Activated T-cell treated with anti-CD3 and anti-CD28 coated beads, Interleukin-2, amount 50 U/mL, for 24 hours (primary cell): ENCODE measurements at regions not wholly inside any gene's neighbourhood (a gene's known extent, or its start where the extent isn't known, plus 50 kb on each side); places are given as distances from the start of the nearest gene placed in this dataset.
"Not testable (repeated sequence)": the region's sequence is repeated elsewhere in the genome, so short reads cannot be mapped to it uniquely, and the experiment has no call there.

ENCODE experiments used
- DNase-seq: peaks from one replicate; pipeline ENCODE4 v3.0.0-alpha.2; 2020
- H3K27ac Mint-ChIP-seq: 2 replicates; pipeline ENCODE4 v1.8.0; 2020; ENCODE audit warnings: mild to moderate bottlenecking, mixed read lengths
- H3K27me3 Mint-ChIP-seq: 2 replicates; pipeline ENCODE4 v1.8.0; 2020; ENCODE audit warnings: mixed read lengths
- H3K36me3 Mint-ChIP-seq: 2 replicates; pipeline ENCODE4 v1.8.0; 2020; ENCODE audit warnings: low read depth, mixed read lengths
- H3K4me1 Mint-ChIP-seq: 2 replicates; pipeline ENCODE4 v1.8.0; 2020; ENCODE audit warnings: low read depth, mixed read lengths
- H3K4me3 Mint-ChIP-seq: 2 replicates; pipeline ENCODE4 v1.8.0; 2020; ENCODE audit warnings: mild to moderate bottlenecking, moderate library complexity, mixed read lengths
- H3K9me3 Mint-ChIP-seq: 2 replicates; pipeline ENCODE4 v1.8.0; 2020; ENCODE audit warnings: mixed read lengths

DNA sequence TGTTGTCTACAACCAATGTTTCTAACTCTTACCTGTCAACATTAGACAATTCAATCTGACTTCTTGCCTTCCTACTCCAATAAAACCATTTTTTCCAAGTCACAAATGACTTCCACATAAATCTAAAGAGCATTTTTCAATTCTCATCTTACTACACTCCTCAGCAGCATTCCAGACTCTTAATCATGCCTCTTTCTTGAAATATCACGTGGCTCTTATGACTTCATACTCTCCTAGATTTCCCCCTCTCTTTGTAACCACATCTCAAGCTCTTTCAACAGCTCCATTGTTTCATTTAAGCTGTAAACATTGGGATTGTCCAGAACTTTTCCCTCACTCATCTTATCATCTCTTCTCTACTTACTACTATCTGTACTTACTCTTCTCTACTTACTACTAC lies 666.6 kb downstream of the TTLL7 start:
- H3K27ac Mint-ChIP-seq, H3K4me1 Mint-ChIP-seq: not testable (repeated sequence)

DNA sequence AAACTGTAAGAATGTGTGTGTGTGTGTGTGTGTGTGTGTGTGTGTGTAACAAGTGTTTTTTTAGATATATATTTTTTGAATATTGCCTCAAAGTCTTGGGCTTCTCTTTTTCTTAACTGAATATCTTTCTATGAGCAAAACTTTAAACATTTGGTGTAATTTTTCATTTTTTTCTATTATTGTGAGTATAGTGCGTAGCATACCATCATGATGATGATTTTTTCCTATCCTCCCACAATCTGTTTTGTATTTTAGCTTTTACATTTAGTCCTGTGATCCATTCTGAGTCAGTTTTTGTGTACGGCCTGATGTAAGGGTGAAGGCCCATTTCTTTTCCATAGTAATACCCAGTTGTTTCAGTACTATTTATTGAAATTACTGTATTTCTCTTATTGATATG lies 680.6 kb downstream of the TTLL7 start:
- Mint-ChIP-seq H3K4me1 (no peaks in the 10 kb centered on the region), H3K27ac (no peak overlapping the region), H3K27me3 (no peaks in the 10 kb centered on the region), H3K36me3 (no peaks in the 10 kb centered on the region), H3K9me3 (peaks cover 2% of the 10 kb centered on the region), H3K4me3 (no peak overlapping the region)
- DNase-seq = no peak

More for the DNA sequence above, 666.6 kb downstream of the TTLL7 start:
- H3K36me3 Mint-ChIP-seq, DNase-seq, H3K27me3 Mint-ChIP-seq, H3K9me3 Mint-ChIP-seq, H3K4me3 Mint-ChIP-seq: not testable (repeated sequence)

DNA sequence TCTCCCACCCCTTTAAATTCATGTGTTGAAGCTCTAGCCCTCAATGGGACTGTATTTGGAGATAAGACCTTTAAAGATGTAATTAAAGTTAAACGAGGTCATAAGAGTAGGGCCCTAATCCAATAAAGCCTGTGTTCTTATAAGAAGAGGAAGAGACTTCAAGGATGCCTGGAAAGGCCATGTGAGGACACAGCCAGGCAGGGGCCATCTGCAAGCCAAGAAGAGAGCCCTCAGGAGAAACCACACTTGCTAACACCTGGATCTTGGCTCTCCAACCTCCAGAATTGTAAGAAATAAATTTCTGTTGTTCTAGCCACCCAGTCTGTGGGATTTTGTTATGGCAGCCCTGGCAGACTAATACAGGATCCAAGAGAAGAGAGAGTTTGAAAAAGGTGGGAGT lies 683.5 kb downstream of the TTLL7 start:
- not testable (repeated sequence) for H3K27ac Mint-ChIP-seq, H3K36me3 Mint-ChIP-seq, H3K4me3 Mint-ChIP-seq, DNase-seq, H3K4me1 Mint-ChIP-seq, H3K9me3 Mint-ChIP-seq, H3K27me3 Mint-ChIP-seq

DNA sequence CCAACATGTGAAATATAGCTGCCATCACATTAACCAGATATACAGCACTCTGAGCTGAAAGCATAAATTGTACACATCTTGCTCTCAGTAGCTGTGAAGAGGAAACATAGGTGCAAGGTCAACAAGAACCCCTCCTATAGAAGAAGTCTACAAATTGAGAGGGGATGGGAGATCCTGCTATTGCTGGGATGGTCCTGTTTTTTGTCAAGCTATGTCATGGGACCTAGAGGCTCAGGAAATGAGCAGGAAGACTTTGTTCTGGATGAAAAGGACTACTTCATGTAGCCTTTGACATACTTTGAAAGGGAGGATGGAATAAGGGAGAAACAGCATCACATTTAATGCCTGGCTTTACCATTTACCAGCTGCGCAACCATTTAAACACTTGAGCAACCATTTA lies 688.8 kb downstream of the TTLL7 start:
- DNase-seq, H3K36me3 Mint-ChIP-seq, H3K27ac Mint-ChIP-seq, H3K4me3 Mint-ChIP-seq, H3K9me3 Mint-ChIP-seq, H3K27me3 Mint-ChIP-seq, H3K4me1 Mint-ChIP-seq: not testable (repeated sequence)

DNA sequence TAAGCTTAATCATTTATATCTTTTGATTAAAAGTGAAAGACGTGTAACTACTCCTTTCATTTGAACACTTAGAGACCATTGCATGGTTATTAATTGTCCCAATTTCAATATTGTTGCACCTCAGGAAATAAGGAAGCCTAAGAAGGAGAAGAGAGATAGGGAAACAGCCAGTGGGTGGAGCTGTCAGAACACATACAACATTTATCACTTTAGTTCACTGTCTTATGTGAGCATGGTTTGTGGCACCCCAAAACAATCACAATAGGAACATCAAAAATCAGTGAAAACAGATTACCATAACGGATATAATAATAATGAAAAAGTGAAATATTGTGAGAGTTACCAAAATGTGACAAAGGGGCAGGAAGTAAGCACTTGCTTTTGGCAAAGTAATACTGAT lies 689.9 kb downstream of the TTLL7 start:
- not testable (repeated sequence) for H3K27me3 Mint-ChIP-seq, DNase-seq, H3K4me1 Mint-ChIP-seq, H3K27ac Mint-ChIP-seq, H3K9me3 Mint-ChIP-seq, H3K4me3 Mint-ChIP-seq, H3K36me3 Mint-ChIP-seq

DNA sequence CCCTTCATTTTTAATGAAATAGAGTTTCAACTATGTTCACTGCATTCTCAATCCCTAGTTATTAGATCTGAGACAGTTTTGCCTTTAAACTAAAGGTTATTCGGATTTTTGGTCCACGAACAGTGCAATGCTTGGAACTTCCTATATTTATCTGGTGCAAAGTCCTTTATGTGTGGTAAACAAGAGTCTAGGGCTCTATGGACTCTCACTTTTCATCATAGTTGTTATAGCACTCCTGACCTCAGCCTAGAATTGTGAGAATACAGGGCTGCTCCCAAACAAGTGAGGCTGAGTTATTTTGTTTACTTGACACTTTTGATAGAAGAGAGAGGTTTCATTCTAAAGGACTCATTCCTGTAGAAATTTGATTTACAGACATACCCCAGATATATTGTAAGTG lies 692.1 kb downstream of the TTLL7 start:
- H3K9me3 Mint-ChIP-seq, DNase-seq, H3K27ac Mint-ChIP-seq, H3K36me3 Mint-ChIP-seq, H3K4me1 Mint-ChIP-seq, H3K27me3 Mint-ChIP-seq, H3K4me3 Mint-ChIP-seq: not testable (repeated sequence)

DNA sequence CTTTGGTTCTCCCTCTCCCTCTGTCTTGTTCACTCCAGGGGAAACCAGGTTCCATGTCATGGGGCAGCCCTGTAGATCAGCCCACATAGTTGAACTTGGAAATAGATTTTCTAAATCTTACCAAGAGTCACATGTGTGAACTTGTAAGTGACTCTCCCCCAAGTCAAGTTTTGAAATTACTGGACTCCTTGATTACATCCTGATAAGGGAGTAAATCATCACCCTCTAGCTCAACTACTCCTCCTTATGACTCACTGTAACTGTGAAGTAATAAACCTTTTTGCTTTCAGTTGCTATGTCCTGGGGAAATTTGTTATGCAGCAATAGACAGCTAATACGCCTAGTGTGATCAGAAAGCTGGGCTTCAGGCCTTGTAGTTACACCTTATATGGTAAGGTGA lies 703.3 kb downstream of the TTLL7 start:
- Mint-ChIP-seq H3K27ac (peak overlapping the region; percentile 59), H3K4me1 (peaks cover 13% of the 10 kb centered on the region)
- not testable (repeated sequence) for H3K36me3 Mint-ChIP-seq, DNase-seq, H3K9me3 Mint-ChIP-seq, H3K27me3 Mint-ChIP-seq, H3K4me3 Mint-ChIP-seq

DNA sequence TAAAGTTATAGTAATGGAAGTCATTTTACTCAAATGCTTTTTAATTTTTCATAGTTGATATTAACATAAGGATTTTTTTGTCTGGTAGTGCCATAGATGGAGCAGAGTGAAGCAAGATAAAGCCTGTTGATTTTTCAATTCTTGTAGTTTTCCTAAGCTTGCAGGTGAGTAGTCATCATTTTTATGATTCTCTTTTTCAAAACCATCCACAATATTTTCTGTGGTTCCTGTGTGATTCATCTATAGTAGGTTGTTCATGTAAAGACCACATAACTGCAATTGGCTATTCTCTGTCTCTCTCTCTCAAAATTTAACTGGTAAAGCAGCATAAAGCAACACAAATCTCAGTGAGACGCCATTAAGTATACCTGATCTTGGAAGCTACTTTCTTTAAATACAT lies 711.5 kb downstream of the TTLL7 start:
- not testable (repeated sequence) for DNase-seq, H3K27ac Mint-ChIP-seq, H3K27me3 Mint-ChIP-seq, H3K4me1 Mint-ChIP-seq, H3K36me3 Mint-ChIP-seq, H3K9me3 Mint-ChIP-seq, H3K4me3 Mint-ChIP-seq

DNA sequence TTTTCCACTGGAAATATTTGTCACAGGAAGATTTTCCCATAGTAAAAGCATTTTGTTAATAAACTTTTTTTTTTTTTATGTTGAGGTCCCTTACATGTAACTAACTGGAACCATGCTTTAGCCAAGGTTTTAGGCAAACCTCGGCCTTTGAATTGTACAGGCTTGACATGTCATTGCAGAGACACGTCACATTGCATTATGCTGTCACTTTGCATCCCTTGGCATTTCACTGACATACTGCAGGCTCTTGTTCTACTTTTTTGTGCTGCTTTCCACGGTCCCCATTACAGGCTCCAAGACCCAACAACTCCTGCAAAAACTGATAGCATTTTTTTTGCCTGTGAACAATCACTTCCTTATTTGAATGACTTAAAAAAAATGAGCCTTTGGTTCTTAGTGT lies 724.3 kb downstream of the TTLL7 start:
- not testable (repeated sequence) for H3K36me3 Mint-ChIP-seq, H3K27ac Mint-ChIP-seq, H3K9me3 Mint-ChIP-seq, H3K27me3 Mint-ChIP-seq, DNase-seq, H3K4me3 Mint-ChIP-seq, H3K4me1 Mint-ChIP-seq

DNA sequence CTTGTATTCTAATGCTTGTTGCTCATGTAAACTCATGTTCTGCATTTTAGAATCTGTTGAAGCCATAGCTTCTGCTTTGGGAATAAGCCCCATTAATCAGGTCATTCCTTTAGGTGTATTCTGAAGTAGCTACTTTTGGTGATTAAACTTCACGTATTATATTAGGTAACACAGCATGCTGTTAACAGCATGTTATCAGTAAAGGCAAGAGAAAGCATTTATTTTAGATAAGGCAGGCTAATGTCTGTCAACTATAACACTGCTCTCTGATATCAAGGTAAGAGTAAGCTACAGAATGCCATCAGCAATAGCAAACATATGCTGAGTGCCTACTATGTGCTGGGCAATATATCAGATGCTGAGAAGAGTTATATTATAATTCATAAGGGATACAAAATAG lies 726.4 kb downstream of the TTLL7 start:
- not testable (repeated sequence) for H3K27ac Mint-ChIP-seq, H3K4me3 Mint-ChIP-seq, DNase-seq, H3K27me3 Mint-ChIP-seq, H3K36me3 Mint-ChIP-seq, H3K9me3 Mint-ChIP-seq, H3K4me1 Mint-ChIP-seq

DNA sequence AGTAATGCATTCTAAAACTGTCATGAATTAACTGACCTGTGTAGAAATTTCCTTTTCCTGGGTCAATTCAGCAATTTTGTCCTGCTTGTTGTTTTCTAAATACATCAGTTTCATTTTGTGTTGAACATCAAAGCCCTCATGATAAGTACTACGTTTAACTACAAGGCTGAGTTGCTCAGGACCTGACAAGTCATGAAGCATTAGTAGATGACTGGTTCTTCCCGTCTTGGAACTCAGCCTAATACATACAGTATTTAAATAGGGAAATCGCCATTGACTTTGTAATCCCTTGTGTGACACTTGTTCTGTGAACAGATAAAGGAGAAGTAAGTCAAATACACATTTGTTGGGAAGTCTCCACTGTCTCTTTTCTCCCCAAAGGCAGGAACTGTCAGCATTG lies 727.1 kb downstream of the TTLL7 start:
- not testable (repeated sequence) for H3K27me3 Mint-ChIP-seq, H3K36me3 Mint-ChIP-seq, H3K4me1 Mint-ChIP-seq, H3K27ac Mint-ChIP-seq, H3K4me3 Mint-ChIP-seq, H3K9me3 Mint-ChIP-seq, DNase-seq

DNA sequence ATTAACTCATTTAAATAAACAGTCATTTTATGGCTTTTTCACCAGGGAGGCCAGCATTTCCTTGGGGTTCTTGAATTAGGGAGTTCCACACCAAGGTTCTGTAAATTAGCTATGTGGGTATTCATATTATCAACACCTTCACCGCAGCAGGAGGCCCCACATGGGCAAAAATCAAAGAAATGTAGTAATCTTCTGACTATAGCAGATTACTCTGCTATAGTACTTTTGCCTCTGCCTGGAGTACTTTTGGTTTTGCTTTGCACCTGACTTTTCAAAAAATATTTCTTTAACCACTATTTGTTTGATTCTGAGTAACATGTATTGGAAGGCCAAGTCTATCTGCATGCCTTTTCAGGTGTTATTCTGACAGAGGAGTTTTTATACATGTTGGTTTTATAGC lies 728.1 kb downstream of the TTLL7 start:
- H3K9me3 Mint-ChIP-seq, H3K27ac Mint-ChIP-seq, H3K27me3 Mint-ChIP-seq, DNase-seq, H3K4me1 Mint-ChIP-seq, H3K4me3 Mint-ChIP-seq, H3K36me3 Mint-ChIP-seq: not testable (repeated sequence)

DNA sequence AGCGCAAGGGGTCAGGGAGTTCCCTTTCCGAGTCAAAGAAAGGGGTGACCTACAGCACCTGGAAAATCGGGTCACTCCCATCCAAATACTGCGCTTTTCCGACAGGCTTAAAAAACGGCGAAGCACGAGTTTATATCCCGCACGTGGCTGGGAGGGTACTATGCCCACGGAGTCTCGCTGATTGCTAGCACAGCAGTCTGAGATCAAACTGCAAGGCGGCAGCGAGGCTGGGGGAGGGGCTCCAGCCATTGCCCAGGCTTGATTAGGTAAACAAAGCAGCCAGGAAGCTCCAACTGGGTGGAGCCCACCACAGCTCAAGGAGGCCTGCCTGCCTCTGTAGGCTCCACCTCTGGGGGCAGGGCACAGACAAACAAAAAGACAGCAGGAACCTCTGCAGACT lies 735.1 kb downstream of the TTLL7 start:
- DNase-seq, H3K4me3 Mint-ChIP-seq, H3K27me3 Mint-ChIP-seq, H3K4me1 Mint-ChIP-seq, H3K36me3 Mint-ChIP-seq, H3K27ac Mint-ChIP-seq, H3K9me3 Mint-ChIP-seq: not testable (repeated sequence)

DNA sequence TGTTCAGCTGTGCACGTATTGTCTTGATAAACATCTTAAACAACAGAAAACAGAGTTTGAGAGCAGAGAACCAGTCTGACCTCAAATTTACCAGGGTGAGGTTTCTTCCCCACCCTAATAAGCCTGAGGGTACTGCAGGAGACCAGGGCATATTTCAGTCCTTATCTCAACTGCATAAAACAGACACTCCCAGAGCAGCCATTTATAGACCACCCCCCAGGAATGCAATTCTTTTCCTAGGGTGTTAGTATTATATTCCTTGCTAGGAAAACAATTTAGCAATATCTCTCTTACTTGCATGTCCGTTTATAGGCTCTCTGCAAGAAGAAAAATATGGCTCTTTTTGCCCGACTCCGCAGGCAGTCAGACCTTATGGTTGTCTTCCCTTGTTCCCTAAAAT lies 747.2 kb downstream of the TTLL7 start:
- not testable (repeated sequence) for H3K27me3 Mint-ChIP-seq, H3K27ac Mint-ChIP-seq, DNase-seq, H3K36me3 Mint-ChIP-seq, H3K4me3 Mint-ChIP-seq, H3K4me1 Mint-ChIP-seq, H3K9me3 Mint-ChIP-seq

DNA sequence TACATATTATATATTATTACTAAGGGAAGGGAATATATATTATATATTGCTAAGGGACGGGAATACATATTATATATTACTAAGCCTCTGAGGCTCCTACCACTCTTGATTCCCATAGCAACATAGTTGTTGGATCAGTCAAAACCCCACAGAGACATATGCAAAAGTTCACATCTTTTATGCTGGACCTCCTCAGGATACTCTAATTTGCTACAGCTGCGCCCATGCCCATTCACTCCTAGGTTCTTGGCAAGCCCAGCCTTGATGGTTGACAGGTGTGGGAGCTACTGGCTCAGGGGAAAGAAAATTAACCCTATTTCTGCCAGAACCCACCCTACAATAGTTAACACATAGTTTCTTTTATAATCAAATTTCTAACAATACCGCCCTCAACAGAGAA lies 752.2 kb downstream of the TTLL7 start:
- H3K9me3 Mint-ChIP-seq, DNase-seq, H3K36me3 Mint-ChIP-seq, H3K27me3 Mint-ChIP-seq, H3K4me3 Mint-ChIP-seq, H3K27ac Mint-ChIP-seq, H3K4me1 Mint-ChIP-seq: not testable (repeated sequence)

DNA sequence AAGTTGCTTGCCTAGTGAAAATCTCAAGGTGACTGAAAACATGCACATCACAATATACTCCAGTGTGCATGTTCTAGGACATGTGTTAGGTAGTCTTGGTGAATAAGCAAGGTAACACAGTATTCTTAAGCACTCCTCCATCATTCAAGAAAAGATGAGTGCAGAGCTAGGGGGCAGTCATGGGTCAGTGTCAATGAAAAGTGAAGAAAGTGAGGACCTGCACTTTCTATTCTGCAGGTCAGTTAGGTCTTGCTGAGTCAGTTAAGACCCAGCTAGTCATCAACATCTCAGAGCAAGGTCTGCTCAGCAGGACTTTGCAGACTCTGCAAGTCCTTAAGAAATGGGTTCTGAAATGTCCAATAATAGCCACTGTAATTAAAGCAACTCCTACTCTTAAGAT lies 754.1 kb downstream of the TTLL7 start:
- not testable (repeated sequence) for H3K36me3 Mint-ChIP-seq, H3K4me3 Mint-ChIP-seq, H3K27me3 Mint-ChIP-seq, H3K27ac Mint-ChIP-seq, H3K9me3 Mint-ChIP-seq, H3K4me1 Mint-ChIP-seq, DNase-seq

DNA sequence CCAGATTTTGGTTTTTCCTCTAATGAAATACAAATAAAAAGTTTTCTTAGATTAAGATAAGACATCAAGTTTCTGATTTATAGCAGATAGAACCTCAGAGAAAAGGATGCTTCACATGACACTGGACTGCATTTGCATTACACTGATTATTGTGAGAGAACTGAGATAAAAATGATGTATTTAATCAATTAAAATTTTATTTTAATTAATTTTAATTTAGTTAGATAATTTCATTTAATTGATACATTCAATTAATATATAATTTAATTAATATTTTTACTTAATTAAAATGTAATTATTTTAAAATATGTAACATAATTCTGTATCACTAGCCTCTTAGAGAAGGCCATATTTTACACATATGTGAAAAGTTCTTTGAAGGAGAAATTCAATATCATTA lies 759.4 kb downstream of the TTLL7 start:
- H3K4me3 Mint-ChIP-seq, DNase-seq, H3K27ac Mint-ChIP-seq, H3K27me3 Mint-ChIP-seq, H3K9me3 Mint-ChIP-seq, H3K36me3 Mint-ChIP-seq, H3K4me1 Mint-ChIP-seq: not testable (repeated sequence)
